Thyroid gland (tissue), 4 donors: ENCODE measurements at regions not wholly inside any gene's neighbourhood (a gene's known extent, or its start where the extent isn't known, plus 50 kb on each side); places are given as distances from the start of the nearest gene placed in this dataset.

Experiments used
- POLR2A ChIP-seq, 2 donors: fragments of 450-650 bp; IDR thresholded peaks; one replicate each; pipeline ENCODE4 v1.6.1; 2017; ENCODE audit warnings: antibody characterized with exemption in 2 of 2, mild to moderate bottlenecking in 2 of 2, moderate library complexity in 1 of 2
- TF ChIP-seq, protein P1 (sequence below), 6 experiments: fragments of 200-600 bp in 3 of 6; fragments of 450-650 bp in 3 of 6; sonication (generic) in 3 of 6; IDR thresholded peaks; one replicate each; pipeline ENCODE4 v1.5.1; 2016 to 2019; ENCODE audit warnings: antibody characterized with exemption in 6 of 6, mild to moderate bottlenecking in 2 of 6, inconsistent platforms in 1 of 6, moderate library complexity in 1 of 6

DNA sequence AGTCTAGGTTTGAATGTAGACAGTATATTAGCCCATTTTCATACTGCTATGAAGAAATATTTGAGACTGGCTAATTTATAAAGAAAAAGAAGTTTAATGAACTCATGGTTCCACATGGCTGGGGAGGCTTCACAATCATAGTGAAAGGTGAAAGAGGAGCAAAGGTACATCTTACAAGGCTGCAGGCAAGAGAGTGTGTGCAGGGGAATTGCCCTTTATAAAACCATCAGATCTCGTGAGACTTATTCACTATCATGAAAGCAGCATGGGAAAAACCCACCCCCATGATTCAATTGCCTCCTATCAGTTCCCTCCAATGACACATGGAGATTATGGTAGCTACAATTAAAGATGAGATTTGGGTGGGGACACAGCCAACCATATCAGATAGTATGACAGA, 440.1 kb upstream of the ARHGEF26 start:
- TF ChIP-seq, protein P1, sequence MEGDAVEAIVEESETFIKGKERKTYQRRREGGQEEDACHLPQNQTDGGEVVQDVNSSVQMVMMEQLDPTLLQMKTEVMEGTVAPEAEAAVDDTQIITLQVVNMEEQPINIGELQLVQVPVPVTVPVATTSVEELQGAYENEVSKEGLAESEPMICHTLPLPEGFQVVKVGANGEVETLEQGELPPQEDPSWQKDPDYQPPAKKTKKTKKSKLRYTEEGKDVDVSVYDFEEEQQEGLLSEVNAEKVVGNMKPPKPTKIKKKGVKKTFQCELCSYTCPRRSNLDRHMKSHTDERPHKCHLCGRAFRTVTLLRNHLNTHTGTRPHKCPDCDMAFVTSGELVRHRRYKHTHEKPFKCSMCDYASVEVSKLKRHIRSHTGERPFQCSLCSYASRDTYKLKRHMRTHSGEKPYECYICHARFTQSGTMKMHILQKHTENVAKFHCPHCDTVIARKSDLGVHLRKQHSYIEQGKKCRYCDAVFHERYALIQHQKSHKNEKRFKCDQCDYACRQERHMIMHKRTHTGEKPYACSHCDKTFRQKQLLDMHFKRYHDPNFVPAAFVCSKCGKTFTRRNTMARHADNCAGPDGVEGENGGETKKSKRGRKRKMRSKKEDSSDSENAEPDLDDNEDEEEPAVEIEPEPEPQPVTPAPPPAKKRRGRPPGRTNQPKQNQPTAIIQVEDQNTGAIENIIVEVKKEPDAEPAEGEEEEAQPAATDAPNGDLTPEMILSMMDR (IDR thresholded peaks at IDR 0.05), result no peak
- no peak for TF ChIP-seq POLR2A (IDR thresholded peaks at IDR 0.05)
